PC-9 (cell line): ENCODE measurements at regions not wholly inside any gene's neighbourhood (a gene's known extent, or its start where the extent isn't known, plus 50 kb on each side); places are given as distances from the start of the nearest gene placed in this dataset.
"Not testable (repeated sequence)": the region's sequence is repeated elsewhere in the genome, so short reads cannot be mapped to it uniquely, and the experiment has no call there.

Source experiments
- EZH2 ChIP-seq: fragments of 200-600 bp; sonication (generic); IDR thresholded peaks from 2 replicates; pipeline ENCODE4 v1.8.0; 2017; ENCODE audit warnings: antibody characterized with exemption, low read depth
- TF ChIP-seq, protein P1 (sequence below): fragments of 200-600 bp; sonication (generic); conservative IDR thresholded peaks from 2 replicates; pipeline ENCODE4 v1.6.1; 2017; ENCODE audit warnings: mixed run types, antibody characterized with exemption, mild to moderate bottlenecking, moderate library complexity

DNA sequence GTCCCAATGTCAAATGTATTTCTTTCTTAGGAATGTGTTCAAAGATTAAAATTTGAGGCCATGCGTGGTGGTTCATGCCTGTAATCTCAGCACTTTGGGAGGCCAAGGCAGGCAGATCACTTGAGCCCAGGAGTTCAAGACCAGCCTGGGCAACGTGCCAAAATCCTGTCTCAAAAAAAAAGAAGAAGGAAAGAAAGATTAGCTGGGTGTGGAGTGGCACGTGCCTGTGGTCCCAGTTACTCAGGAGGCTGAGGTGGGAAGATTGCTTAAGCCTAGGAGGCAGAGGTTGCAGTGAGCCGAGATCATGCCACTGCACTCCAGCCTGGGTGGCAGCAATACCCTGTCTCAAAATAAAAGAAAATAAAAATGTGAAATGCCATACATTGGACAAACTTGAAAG lies 117.5 kb upstream of the SPATA31C2 start:
- TF ChIP-seq, protein P1, sequence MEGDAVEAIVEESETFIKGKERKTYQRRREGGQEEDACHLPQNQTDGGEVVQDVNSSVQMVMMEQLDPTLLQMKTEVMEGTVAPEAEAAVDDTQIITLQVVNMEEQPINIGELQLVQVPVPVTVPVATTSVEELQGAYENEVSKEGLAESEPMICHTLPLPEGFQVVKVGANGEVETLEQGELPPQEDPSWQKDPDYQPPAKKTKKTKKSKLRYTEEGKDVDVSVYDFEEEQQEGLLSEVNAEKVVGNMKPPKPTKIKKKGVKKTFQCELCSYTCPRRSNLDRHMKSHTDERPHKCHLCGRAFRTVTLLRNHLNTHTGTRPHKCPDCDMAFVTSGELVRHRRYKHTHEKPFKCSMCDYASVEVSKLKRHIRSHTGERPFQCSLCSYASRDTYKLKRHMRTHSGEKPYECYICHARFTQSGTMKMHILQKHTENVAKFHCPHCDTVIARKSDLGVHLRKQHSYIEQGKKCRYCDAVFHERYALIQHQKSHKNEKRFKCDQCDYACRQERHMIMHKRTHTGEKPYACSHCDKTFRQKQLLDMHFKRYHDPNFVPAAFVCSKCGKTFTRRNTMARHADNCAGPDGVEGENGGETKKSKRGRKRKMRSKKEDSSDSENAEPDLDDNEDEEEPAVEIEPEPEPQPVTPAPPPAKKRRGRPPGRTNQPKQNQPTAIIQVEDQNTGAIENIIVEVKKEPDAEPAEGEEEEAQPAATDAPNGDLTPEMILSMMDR: not testable (repeated sequence)
- not testable (repeated sequence) for TF ChIP-seq EZH2
